ENCODE measurements at regions not wholly inside any gene's neighbourhood (a gene's known extent, or its start where the extent isn't known, plus 50 kb on each side); places are given as distances from the start of the nearest gene placed in this dataset.

DNA sequence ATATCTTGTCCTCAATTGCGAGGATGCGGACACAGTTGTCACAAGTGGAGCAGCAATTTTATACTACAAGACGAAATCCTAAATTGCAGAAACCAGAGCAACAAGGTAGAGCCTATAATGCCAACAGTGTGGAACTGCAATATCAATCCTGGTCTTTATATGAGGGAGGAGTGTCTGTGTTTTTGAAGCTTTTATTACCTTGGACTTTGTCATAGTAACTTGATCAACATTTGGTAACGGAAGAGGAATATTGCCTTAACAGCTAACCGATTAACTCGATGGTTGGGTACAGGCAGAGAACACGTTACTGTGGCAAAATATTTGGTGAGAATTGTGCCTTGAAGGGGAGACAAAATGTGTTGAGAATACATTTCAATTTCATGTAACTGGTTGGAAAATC lies 661.5 kb downstream of the FGF9 start:
- H3K27me3 ChIP-seq (ENCODE audit: insufficient read depth, low read length): no peaks in the 10 kb centered on the region
- RAD21 ChIA-PET (ENCODE audit: low non-redundant PET in 1 of 2, low total read pairs in 2 of 2, uncharacterized antibody in 2 of 2, unreplicated experiment in 2 of 2): no interaction called here

DNA sequence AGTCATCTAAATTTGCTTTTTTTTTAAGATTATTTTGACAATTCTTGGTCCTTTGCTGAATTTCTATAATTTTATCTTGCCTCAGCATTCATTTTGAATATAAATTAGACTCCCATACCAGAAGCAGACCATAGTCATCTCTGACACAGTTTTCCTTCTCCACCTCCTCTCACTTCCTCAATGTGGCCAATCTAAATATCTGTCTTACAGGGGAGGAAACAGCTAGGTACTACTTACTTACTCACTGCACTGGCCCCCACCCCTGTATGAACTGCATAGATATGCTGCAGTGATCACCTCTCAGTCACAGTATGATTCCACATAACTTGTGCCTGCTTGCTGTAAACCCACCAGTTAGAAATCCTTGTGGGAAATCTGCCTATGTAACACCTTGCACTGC lies 665.6 kb downstream of the FGF9 start:
- Histone ChIP-seq H3K9ac (ENCODE audit: low read length) (no peak overlapping the region), H3K9me2 (ENCODE audit: insufficient read depth) (no peaks in the 10 kb centered on the region), H2AFZ (ENCODE audit: low read depth, low read length, poor library complexity, severe bottlenecking) (no peak overlapping the region), H3K4me2 (ENCODE audit: low read length) (no peak overlapping the region), H3K79me2 (ENCODE audit: insufficient read depth, low read length) (no peaks in the 10 kb centered on the region), H3K4me1 (ENCODE audit: control insufficient read depth in 1 of 2, insufficient read depth in 2 of 2, low read length in 2 of 2) (no peaks in the 10 kb centered on the region), H3K36me3 (ENCODE audit: control insufficient read depth in 1 of 2, insufficient read depth in 2 of 2, low read length in 2 of 2) (no peaks in the 10 kb centered on the region), H3K4me3 (replicated peaks in 1 of 2; ENCODE audit: low read depth in 1 of 2, low read length in 2 of 2) (no peak overlapping the region), H3K9me3 (ENCODE audit: control insufficient read depth in 1 of 2, insufficient read depth in 1 of 2, low read depth in 1 of 2, low read length in 2 of 2) (no peaks in the 10 kb centered on the region), H3K27ac (ENCODE audit: low read depth, low read length) (no peak overlapping the region), H4K20me1 (ENCODE audit: insufficient read depth) (no peaks in the 10 kb centered on the region), H3K27me3 (ENCODE audit: insufficient read depth, low read length) (no peaks in the 10 kb centered on the region)
- no TSS peak for BruUV-seq (replicated peaks)
- ChIA-PET POLR2A (no interaction called here), CTCF (no interaction called here), RAD21 (ENCODE audit: low non-redundant PET in 1 of 2, low total read pairs in 2 of 2, uncharacterized antibody in 2 of 2, unreplicated experiment in 2 of 2) (no interaction called here)
- ATAC-seq (no peak), DNase-seq (ENCODE audit: low read depth, low spot score) (no peak)
- intact Hi-C loops (cut with micrococcal nuclease): no loop called here
- TF ChIP-seq SIN3A (IDR thresholded peaks at IDR 0.05; ENCODE audit: low read depth) (no peak), EGR1 (IDR thresholded peaks at IDR 0.05; ENCODE audit: low read depth) (no peak), ZFX (IDR thresholded peaks at IDR 0.05) (no peak), CBX3 (IDR thresholded peaks at IDR 0.05; ENCODE audit: low read depth) (no peak), SP1 (IDR thresholded peaks at IDR 0.05; ENCODE audit: low read depth) (no peak), EZH2phosphoT487 (IDR thresholded peaks at IDR 0.05; ENCODE audit: borderline replicate concordance) (no peak), JUND (IDR thresholded peaks at IDR 0.05) (no peak), EZH2 (IDR thresholded peaks at IDR 0.05) (no peak)
- TF ChIP-seq, protein P1, sequence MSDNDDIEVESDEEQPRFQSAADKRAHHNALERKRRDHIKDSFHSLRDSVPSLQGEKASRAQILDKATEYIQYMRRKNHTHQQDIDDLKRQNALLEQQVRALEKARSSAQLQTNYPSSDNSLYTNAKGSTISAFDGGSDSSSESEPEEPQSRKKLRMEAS (IDR thresholded peaks at IDR 0.05): no peak
- TF ChIP-seq, protein P2, sequence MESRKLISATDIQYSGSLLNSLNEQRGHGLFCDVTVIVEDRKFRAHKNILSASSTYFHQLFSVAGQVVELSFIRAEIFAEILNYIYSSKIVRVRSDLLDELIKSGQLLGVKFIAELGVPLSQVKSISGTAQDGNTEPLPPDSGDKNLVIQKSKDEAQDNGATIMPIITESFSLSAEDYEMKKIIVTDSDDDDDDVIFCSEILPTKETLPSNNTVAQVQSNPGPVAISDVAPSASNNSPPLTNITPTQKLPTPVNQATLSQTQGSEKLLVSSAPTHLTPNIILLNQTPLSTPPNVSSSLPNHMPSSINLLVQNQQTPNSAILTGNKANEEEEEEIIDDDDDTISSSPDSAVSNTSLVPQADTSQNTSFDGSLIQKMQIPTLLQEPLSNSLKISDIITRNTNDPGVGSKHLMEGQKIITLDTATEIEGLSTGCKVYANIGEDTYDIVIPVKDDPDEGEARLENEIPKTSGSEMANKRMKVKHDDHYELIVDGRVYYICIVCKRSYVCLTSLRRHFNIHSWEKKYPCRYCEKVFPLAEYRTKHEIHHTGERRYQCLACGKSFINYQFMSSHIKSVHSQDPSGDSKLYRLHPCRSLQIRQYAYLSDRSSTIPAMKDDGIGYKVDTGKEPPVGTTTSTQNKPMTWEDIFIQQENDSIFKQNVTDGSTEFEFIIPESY (IDR thresholded peaks at IDR 0.05; ENCODE audit: extremely low read depth, insufficient replicate concordance, low read length): no peak
- TF ChIP-seq, protein P3, sequence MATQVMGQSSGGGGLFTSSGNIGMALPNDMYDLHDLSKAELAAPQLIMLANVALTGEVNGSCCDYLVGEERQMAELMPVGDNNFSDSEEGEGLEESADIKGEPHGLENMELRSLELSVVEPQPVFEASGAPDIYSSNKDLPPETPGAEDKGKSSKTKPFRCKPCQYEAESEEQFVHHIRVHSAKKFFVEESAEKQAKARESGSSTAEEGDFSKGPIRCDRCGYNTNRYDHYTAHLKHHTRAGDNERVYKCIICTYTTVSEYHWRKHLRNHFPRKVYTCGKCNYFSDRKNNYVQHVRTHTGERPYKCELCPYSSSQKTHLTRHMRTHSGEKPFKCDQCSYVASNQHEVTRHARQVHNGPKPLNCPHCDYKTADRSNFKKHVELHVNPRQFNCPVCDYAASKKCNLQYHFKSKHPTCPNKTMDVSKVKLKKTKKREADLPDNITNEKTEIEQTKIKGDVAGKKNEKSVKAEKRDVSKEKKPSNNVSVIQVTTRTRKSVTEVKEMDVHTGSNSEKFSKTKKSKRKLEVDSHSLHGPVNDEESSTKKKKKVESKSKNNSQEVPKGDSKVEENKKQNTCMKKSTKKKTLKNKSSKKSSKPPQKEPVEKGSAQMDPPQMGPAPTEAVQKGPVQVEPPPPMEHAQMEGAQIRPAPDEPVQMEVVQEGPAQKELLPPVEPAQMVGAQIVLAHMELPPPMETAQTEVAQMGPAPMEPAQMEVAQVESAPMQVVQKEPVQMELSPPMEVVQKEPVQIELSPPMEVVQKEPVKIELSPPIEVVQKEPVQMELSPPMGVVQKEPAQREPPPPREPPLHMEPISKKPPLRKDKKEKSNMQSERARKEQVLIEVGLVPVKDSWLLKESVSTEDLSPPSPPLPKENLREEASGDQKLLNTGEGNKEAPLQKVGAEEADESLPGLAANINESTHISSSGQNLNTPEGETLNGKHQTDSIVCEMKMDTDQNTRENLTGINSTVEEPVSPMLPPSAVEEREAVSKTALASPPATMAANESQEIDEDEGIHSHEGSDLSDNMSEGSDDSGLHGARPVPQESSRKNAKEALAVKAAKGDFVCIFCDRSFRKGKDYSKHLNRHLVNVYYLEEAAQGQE (IDR thresholded peaks at IDR 0.05; ENCODE audit: low read depth): no peak
- TF ChIP-seq, protein P4, sequence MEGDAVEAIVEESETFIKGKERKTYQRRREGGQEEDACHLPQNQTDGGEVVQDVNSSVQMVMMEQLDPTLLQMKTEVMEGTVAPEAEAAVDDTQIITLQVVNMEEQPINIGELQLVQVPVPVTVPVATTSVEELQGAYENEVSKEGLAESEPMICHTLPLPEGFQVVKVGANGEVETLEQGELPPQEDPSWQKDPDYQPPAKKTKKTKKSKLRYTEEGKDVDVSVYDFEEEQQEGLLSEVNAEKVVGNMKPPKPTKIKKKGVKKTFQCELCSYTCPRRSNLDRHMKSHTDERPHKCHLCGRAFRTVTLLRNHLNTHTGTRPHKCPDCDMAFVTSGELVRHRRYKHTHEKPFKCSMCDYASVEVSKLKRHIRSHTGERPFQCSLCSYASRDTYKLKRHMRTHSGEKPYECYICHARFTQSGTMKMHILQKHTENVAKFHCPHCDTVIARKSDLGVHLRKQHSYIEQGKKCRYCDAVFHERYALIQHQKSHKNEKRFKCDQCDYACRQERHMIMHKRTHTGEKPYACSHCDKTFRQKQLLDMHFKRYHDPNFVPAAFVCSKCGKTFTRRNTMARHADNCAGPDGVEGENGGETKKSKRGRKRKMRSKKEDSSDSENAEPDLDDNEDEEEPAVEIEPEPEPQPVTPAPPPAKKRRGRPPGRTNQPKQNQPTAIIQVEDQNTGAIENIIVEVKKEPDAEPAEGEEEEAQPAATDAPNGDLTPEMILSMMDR (IDR thresholded peaks at IDR 0.05 in 2 of 3, conservative IDR thresholded peaks at IDR 0.05 in 1 of 3; ENCODE audit: borderline replicate concordance in 1 of 3, insufficient read depth in 1 of 3, low read depth in 2 of 3, low read length in 2 of 3): no peak

More for the DNA sequence above, 661.5 kb downstream of the FGF9 start:
- no peak for TF ChIP-seq JUND (IDR thresholded peaks at IDR 0.05)
- TF ChIP-seq ELF1 (IDR thresholded peaks at IDR 0.05; ENCODE audit: borderline replicate concordance, low read depth): no peak
- no peak for TF ChIP-seq SP1 (IDR thresholded peaks at IDR 0.05; ENCODE audit: low read depth)
- no peak for TF ChIP-seq POLR2AphosphoS5 (IDR thresholded peaks at IDR 0.05; ENCODE audit: low read depth, low read length)
- no peak for TF ChIP-seq RAD21 (IDR thresholded peaks at IDR 0.05; ENCODE audit: low read depth)
- no peak for ATAC-seq
- Histone ChIP-seq H4K20me1 (ENCODE audit: insufficient read depth) (no peaks in the 10 kb centered on the region), H2AFZ (ENCODE audit: low read depth, low read length, poor library complexity, severe bottlenecking) (no peak overlapping the region), H3K27ac (ENCODE audit: low read depth, low read length) (no peak overlapping the region), H3K4me1 (ENCODE audit: control insufficient read depth in 1 of 2, insufficient read depth in 2 of 2, low read length in 2 of 2) (no peaks in the 10 kb centered on the region), H3K4me2 (ENCODE audit: low read length) (no peak overlapping the region), H3K79me2 (ENCODE audit: insufficient read depth, low read length) (no peaks in the 10 kb centered on the region), H3K4me3 (replicated peaks in 1 of 2; ENCODE audit: low read depth in 1 of 2, low read length in 2 of 2) (no peak overlapping the region), H3K9ac (ENCODE audit: low read length) (no peak overlapping the region), H3K36me3 (ENCODE audit: control insufficient read depth in 1 of 2, insufficient read depth in 2 of 2, low read length in 2 of 2) (no peaks in the 10 kb centered on the region), H3K9me2 (ENCODE audit: insufficient read depth) (no peaks in the 10 kb centered on the region), H3K9me3 (ENCODE audit: control insufficient read depth in 1 of 2, insufficient read depth in 1 of 2, low read depth in 1 of 2, low read length in 2 of 2) (no peaks in the 10 kb centered on the region)
- POLR2A ChIA-PET: no interaction called here
- intact Hi-C loops (cut with micrococcal nuclease): no loop called here
- no TSS peak for BruUV-seq (replicated peaks)
- CTCF ChIA-PET: no interaction called here
- DNase-seq (ENCODE audit: low read depth, low spot score): no peak

Measured in HCT116 (cell line).